KMS-11 (cell line): ENCODE measurements at regions not wholly inside any gene's neighbourhood (a gene's known extent, or its start where the extent isn't known, plus 50 kb on each side); places are given as distances from the start of the nearest gene placed in this dataset.

Experiments
- H2AFZ ChIP-seq: fragments of 200-600 bp; sonication (generic); 2 replicates; pipeline ENCODE4 v1.6.1; 2016; ENCODE audit warnings: antibody characterized with exemption, mixed run types, low read depth
- H3K27ac ChIP-seq: fragments of 200-600 bp; sonication (generic); 2 replicates; pipeline ENCODE4 v1.6.1; 2016; ENCODE audit warnings: mild to moderate bottlenecking, mixed run types
- H3K27me3 ChIP-seq: fragments of 200-600 bp; sonication (generic); 2 replicates; pipeline ENCODE4 v1.6.1; 2017; ENCODE audit warnings: mild to moderate bottlenecking, low read depth, mixed run types, moderate library complexity; ENCODE audit not compliant: insufficient read depth
- H3K36me3 ChIP-seq: fragments of 200-600 bp; sonication (generic); 2 replicates; pipeline ENCODE4 v1.6.1; 2017; ENCODE audit warnings: mild to moderate bottlenecking, mixed run types; ENCODE audit not compliant: insufficient read depth
- H3K4me1 ChIP-seq: fragments of 200-600 bp; sonication (generic); 2 replicates; pipeline ENCODE4 v1.6.1; 2016; ENCODE audit warnings: mild to moderate bottlenecking, low read depth, mixed run types; ENCODE audit not compliant: poor library complexity, severe bottlenecking
- H3K4me2 ChIP-seq: fragments of 200-600 bp; sonication (generic); 2 replicates; pipeline ENCODE4 v1.7.0; 2016; ENCODE audit warnings: mild to moderate bottlenecking, mixed run types
- H3K4me3 ChIP-seq: fragments of 200-600 bp; sonication (generic); IDR thresholded peaks from 2 replicates; pipeline ENCODE4 v1.6.1; 2017; ENCODE audit warnings: low read depth, low read length, mixed read lengths; ENCODE audit not compliant: insufficient read depth
- H3K79me2 ChIP-seq: fragments of 200-600 bp; sonication (generic); 2 replicates; pipeline ENCODE4 v1.6.1; 2016; ENCODE audit warnings: low read depth, mixed run types; ENCODE audit not compliant: insufficient read depth
- H3K9ac ChIP-seq: fragments of 200-600 bp; sonication (generic); 2 replicates; pipeline ENCODE4 v1.6.1; 2016; ENCODE audit warnings: mild to moderate bottlenecking, mixed run types
- H4K20me1 ChIP-seq: fragments of 200-600 bp; sonication (generic); 2 replicates; pipeline ENCODE4 v1.6.1; 2016; ENCODE audit warnings: mild to moderate bottlenecking, mixed run types; ENCODE audit not compliant: insufficient read depth
- CTCF ChIP-seq: fragments of 200-600 bp; sonication (generic); conservative IDR thresholded peaks from 2 replicates; pipeline ENCODE4 v1.6.1; 2017; ENCODE audit warnings: low read depth, mild to moderate bottlenecking, antibody characterized with exemption, low read length, moderate library complexity, mixed read lengths

GRCh38 chr4:66687459-66687858 lies 857.8 kb downstream of the CENPC start:
- H3K27ac ChIP-seq = no peak overlapping the region
- H2AFZ ChIP-seq = no peak overlapping the region
- H3K27me3 ChIP-seq = no peaks in the 10 kb centered on the region
- H3K9ac ChIP-seq = no peak overlapping the region
- H3K79me2 ChIP-seq = no peaks in the 10 kb centered on the region
- no peak overlapping the region for H3K4me3 ChIP-seq
- H3K36me3 ChIP-seq = no peaks in the 10 kb centered on the region
- no peak for TF ChIP-seq CTCF
- no peaks in the 10 kb centered on the region for H4K20me1 ChIP-seq
- H3K4me1 ChIP-seq = no peaks in the 10 kb centered on the region
- no peak overlapping the region for H3K4me2 ChIP-seq

GRCh38 chr4:66681962-66682361 lies 863.3 kb downstream of the CENPC start:
- H3K36me3 ChIP-seq = no peaks in the 10 kb centered on the region

GRCh38 chr4:66667249-66667648 lies 878.1 kb downstream of the CENPC start:
- Histone ChIP-seq H3K79me2 (no peaks in the 10 kb centered on the region), H4K20me1 (no peaks in the 10 kb centered on the region), H3K9ac (no peak overlapping the region), H3K27ac (no peak overlapping the region), H3K36me3 (no peaks in the 10 kb centered on the region), H3K4me2 (no peak overlapping the region), H3K4me3 (no peak overlapping the region), H2AFZ (no peak overlapping the region), H3K4me1 (no peaks in the 10 kb centered on the region), H3K27me3 (no peaks in the 10 kb centered on the region)
- no peak for TF ChIP-seq CTCF

More at GRCh38 chr4:66681962-66682361, 863.3 kb downstream of the CENPC start:
- Histone ChIP-seq H3K27ac (no peak overlapping the region), H2AFZ (no peak overlapping the region), H3K4me2 (no peak overlapping the region), H3K79me2 (no peaks in the 10 kb centered on the region), H3K4me1 (no peaks in the 10 kb centered on the region), H3K4me3 (no peak overlapping the region), H3K27me3 (no peaks in the 10 kb centered on the region), H4K20me1 (no peaks in the 10 kb centered on the region), H3K9ac (no peak overlapping the region)
- no peak for TF ChIP-seq CTCF

GRCh38 chr4:66662620-66663019 lies 882.7 kb downstream of the CENPC start:
- H4K20me1 ChIP-seq = no peaks in the 10 kb centered on the region
- H3K4me1 ChIP-seq = no peaks in the 10 kb centered on the region
- H3K4me2 ChIP-seq = no peak overlapping the region
- no peaks in the 10 kb centered on the region for H3K79me2 ChIP-seq
- H3K4me3 ChIP-seq = no peak overlapping the region
- H2AFZ ChIP-seq = no peak overlapping the region
- TF ChIP-seq CTCF = no peak
- no peaks in the 10 kb centered on the region for H3K36me3 ChIP-seq
- H3K27ac ChIP-seq = no peak overlapping the region
- H3K9ac ChIP-seq = no peak overlapping the region
- no peaks in the 10 kb centered on the region for H3K27me3 ChIP-seq
